Mucosa of stomach (tissue), 1 donor: ENCODE measurements at regions not wholly inside any gene's neighbourhood (a gene's known extent, or its start where the extent isn't known, plus 50 kb on each side); places are given as distances from the start of the nearest gene placed in this dataset.

Source experiments
- H3K27me3 ChIP-seq: one replicate; pipeline ENCODE4 v1.7.0; 2013; ENCODE audit warnings: mild to moderate bottlenecking, low read length; ENCODE audit not compliant: control insufficient read depth, insufficient read depth
- H3K36me3 ChIP-seq: one replicate; pipeline ENCODE4 v1.7.0; 2013; ENCODE audit warnings: low read length; ENCODE audit not compliant: control insufficient read depth, insufficient read depth
- H3K4me1 ChIP-seq: one replicate; pipeline ENCODE4 v1.7.0; 2013; ENCODE audit warnings: mild to moderate bottlenecking, low read length; ENCODE audit not compliant: control insufficient read depth, insufficient read depth
- H3K4me3 ChIP-seq: one replicate; pipeline ENCODE4 v1.7.0; 2013; ENCODE audit warnings: low read length
- H3K9ac ChIP-seq: one replicate; pipeline ENCODE4 v1.7.0; 2013; ENCODE audit warnings: mild to moderate bottlenecking, low read length, moderate library complexity
- H3K9me3 ChIP-seq: one replicate; pipeline ENCODE4 v1.7.0; 2013; ENCODE audit warnings: mild to moderate bottlenecking, low read length, moderate library complexity; ENCODE audit not compliant: control insufficient read depth
- donor health status: Pancreatic carcinoma.

GRCh38 chr4:1577822-1578217, 106.3 kb downstream of the FAM53A start:
- H3K27me3 ChIP-seq = peaks cover 4% of the 10 kb centered on the region
- H3K4me1 ChIP-seq = peaks cover 3% of the 10 kb centered on the region
- no peaks in the 10 kb centered on the region for H3K9me3 ChIP-seq
- H3K36me3 ChIP-seq = no peaks in the 10 kb centered on the region
- no peak overlapping the region for H3K9ac ChIP-seq
- H3K4me3 ChIP-seq = no peak overlapping the region

DNA sequence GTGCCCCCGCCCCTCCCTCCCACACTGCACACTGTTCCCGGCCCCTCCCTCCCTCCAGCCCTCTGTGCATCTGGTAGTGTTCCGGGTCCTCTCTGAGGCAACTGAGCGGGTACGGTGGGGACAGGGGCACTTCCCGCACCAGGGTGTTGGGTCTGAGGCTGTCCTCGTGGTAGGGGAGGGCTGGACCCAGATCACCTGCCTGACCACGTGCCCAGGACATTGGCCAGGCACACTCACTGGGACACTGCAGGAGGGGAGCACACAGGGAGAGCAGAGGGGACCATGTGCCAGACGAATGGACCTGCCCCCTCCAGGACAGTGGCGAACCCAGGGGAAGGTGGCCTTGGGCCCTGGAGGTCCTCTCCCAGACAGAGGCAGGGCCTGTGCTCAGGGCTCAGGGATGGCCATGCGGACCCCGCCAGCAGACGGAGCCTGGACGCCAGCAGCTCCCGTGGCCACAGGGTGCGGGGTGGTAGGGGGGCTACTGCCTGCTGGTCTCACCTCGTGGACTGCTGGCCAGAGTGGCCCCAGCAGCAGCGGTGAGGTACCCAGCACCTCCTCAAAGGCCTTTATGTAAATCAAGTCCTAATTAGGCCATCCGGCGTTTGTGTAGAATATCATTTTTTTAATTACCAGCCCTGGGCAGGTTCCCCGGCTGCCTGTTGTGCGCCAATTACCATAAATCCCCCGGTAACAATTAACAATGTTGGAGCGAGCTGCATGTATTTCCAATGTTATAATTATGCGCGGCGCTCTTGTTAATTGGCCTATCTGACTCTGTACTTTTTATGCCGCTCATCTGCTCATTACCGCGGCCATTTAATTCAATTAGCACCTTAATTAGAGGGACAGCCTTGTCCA, 106.9 kb downstream of the FAM53A start:
- no peaks in the 10 kb centered on the region for H3K36me3 ChIP-seq
- H3K9ac ChIP-seq = no peak overlapping the region
- H3K9me3 ChIP-seq = no peaks in the 10 kb centered on the region
- peaks cover 4% of the 10 kb centered on the region for H3K27me3 ChIP-seq
- peaks cover 5% of the 10 kb centered on the region for H3K4me1 ChIP-seq
- H3K4me3 ChIP-seq = no peak overlapping the region

- Histone ChIP-seq H3K27me3 (peaks cover 4% of the 10 kb centered on the region), H3K36me3 (no peaks in the 10 kb centered on the region), H3K9ac (no peak overlapping the region), H3K9me3 (no peaks in the 10 kb centered on the region), H3K4me1 (peaks cover 13% of the 10 kb centered on the region), H3K4me3 (no peak overlapping the region)
Measured at GRCh38 chr4:1576304-1576960, 107.7 kb downstream of the FAM53A start.

DNA sequence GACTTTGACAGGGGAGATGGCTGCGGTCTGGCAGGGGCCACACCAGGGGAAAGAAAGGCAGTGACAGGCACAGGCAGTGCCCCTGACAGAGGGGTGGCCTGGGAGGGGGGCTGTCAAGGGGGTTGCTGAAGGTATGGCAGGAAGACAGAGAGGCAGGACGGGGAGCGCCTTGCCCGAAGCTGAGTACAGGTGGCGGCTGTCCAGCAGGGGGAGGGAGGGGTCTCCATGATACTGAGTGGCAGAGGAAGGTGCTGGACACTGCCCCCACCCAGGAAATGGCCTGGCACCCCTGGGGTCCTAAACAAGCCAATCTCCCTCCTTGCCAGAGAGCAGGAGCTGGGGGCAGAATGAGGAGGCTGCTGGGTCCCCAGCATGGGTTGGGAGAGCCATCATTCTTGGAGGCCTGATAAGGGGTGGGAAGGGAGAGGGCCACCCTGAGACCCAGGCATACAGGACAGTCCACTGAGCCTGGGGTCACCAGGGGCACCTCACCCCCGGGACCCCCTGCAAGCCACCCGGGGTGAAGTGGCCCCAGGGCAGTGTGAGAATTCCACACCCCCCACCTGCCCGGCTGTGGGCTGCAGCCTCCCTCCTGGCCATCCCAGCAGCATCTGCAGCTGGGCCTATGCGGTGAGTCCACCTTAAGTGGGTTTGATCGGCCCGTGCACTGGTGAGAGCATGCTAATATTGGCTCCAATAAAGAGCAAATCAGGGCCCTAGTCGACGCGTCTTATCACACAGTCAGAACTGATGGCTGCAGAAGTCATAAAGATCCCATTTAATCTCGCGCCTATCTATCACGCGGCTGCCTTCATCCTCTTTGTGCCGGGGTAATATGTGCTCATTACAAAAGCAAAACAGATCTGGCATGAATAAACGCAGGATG, 108.5 kb downstream of the FAM53A start:
- H3K9ac ChIP-seq = no peak overlapping the region
- H3K9me3 ChIP-seq = no peaks in the 10 kb centered on the region
- peaks cover 15% of the 10 kb centered on the region for H3K4me1 ChIP-seq
- H3K4me3 ChIP-seq = no peak overlapping the region
- peaks cover 4% of the 10 kb centered on the region for H3K27me3 ChIP-seq
- H3K36me3 ChIP-seq = no peaks in the 10 kb centered on the region

GRCh38 chr4:1574601-1575417, 109.3 kb downstream of the FAM53A start:
- H3K27me3 ChIP-seq = peaks cover 4% of the 10 kb centered on the region
- H3K4me1 ChIP-seq = peaks cover 15% of the 10 kb centered on the region
- no peak overlapping the region for H3K4me3 ChIP-seq
- H3K9ac ChIP-seq = no peak overlapping the region
- no peaks in the 10 kb centered on the region for H3K9me3 ChIP-seq
- no peaks in the 10 kb centered on the region for H3K36me3 ChIP-seq

GRCh38 chr4:1573830-1574459, 110.2 kb downstream of the FAM53A start:
- Histone ChIP-seq H3K4me1 (peaks cover 12% of the 10 kb centered on the region), H3K36me3 (no peaks in the 10 kb centered on the region), H3K4me3 (no peak overlapping the region), H3K9ac (no peak overlapping the region), H3K27me3 (peaks cover 7% of the 10 kb centered on the region), H3K9me3 (no peaks in the 10 kb centered on the region)

GRCh38 chr4:1572964-1573720, 111.0 kb downstream of the FAM53A start:
- Histone ChIP-seq H3K4me3 (no peak overlapping the region), H3K4me1 (peaks cover 12% of the 10 kb centered on the region), H3K9me3 (no peaks in the 10 kb centered on the region), H3K27me3 (peaks cover 8% of the 10 kb centered on the region), H3K36me3 (no peaks in the 10 kb centered on the region), H3K9ac (no peak overlapping the region)

DNA sequence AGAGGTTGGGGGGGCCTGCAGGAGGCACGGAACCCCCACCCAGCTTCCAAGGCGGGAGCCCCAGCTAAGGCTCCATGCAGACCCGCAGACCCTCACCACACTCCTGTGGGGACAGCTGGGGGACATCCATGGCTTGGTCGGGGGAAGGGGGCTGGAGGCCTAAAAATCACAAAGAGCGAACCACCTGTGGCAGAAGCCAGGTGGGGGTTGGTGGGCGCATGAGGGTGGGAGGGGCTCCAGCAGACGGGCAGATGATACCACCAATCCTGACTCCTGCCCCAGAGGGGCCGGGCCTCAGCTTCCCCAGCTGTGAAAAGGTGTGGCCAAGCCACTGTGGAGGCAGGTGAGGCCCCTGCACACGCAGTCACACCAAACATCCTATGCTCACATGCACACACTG, 111.6 kb downstream of the FAM53A start:
- H3K4me3 ChIP-seq = no peak overlapping the region
- H3K4me1 ChIP-seq = peaks cover 16% of the 10 kb centered on the region
- H3K9ac ChIP-seq = no peak overlapping the region
- no peaks in the 10 kb centered on the region for H3K9me3 ChIP-seq
- H3K27me3 ChIP-seq = peaks cover 14% of the 10 kb centered on the region
- H3K36me3 ChIP-seq = no peaks in the 10 kb centered on the region

GRCh38 chr4:1572010-1572385, 112.1 kb downstream of the FAM53A start:
- Histone ChIP-seq H3K4me1 (peaks cover 20% of the 10 kb centered on the region), H3K36me3 (no peaks in the 10 kb centered on the region), H3K27me3 (peaks cover 16% of the 10 kb centered on the region), H3K4me3 (no peak overlapping the region), H3K9me3 (no peaks in the 10 kb centered on the region), H3K9ac (no peak overlapping the region)

GRCh38 chr4:1571165-1572009, 112.7 kb downstream of the FAM53A start:
- Histone ChIP-seq H3K9ac (no peak overlapping the region), H3K9me3 (no peaks in the 10 kb centered on the region), H3K4me1 (peaks cover 24% of the 10 kb centered on the region), H3K27me3 (peaks cover 16% of the 10 kb centered on the region), H3K36me3 (no peaks in the 10 kb centered on the region), H3K4me3 (no peak overlapping the region)
